Thyroid gland (tissue), 4 donors: ENCODE measurements at regions not wholly inside any gene's neighbourhood (a gene's known extent, or its start where the extent isn't known, plus 50 kb on each side); places are given as distances from the start of the nearest gene placed in this dataset.

Experiments
- DNase-seq, 2 donors: peaks; one replicate each; pipeline ENCODE4 v3.0.0-alpha.2; 2019
- H3K27ac ChIP-seq, 3 donors: fragments of 200-600 bp; sonication (generic); 1 replicate in 2 of 3; 2 replicates in 1 of 3; pipeline ENCODE4 v1.5.1; 2016 to 2019; ENCODE audit warnings: mild to moderate bottlenecking in 1 of 3, moderate library complexity in 1 of 3
- H3K27me3 ChIP-seq: fragments of 200-600 bp; sonication (generic); one replicate; pipeline ENCODE4 v1.5.1; 2019
- H3K36me3 ChIP-seq, 2 donors: fragments of 200-600 bp; sonication (generic); one replicate each; pipeline ENCODE4 v1.5.1; 2016 to 2019
- H3K4me1 ChIP-seq, 2 donors: fragments of 200-600 bp; sonication (generic); one replicate each; pipeline ENCODE4 v1.5.1; 2017 to 2019
- H3K4me3 ChIP-seq, 3 donors: fragments of 200-600 bp; sonication (generic); replicated peaks in 1 of 3; 1 replicate in 2 of 3; 2 replicates in 1 of 3; pipeline ENCODE4 v1.5.1; 2016; ENCODE audit warnings: mild to moderate bottlenecking in 1 of 3
- H3K9me3 ChIP-seq: fragments of 200-600 bp; sonication (generic); one replicate; pipeline ENCODE4 v1.5.1; 2017
- CTCF ChIP-seq, 6 experiments: fragments of 200-600 bp in 3 of 6; fragments of 450-650 bp in 3 of 6; sonication (generic) in 3 of 6; IDR thresholded peaks; one replicate each; pipeline ENCODE4 v1.5.1; 2016 to 2019; ENCODE audit warnings: antibody characterized with exemption in 6 of 6, mild to moderate bottlenecking in 2 of 6, inconsistent platforms in 1 of 6, moderate library complexity in 1 of 6
- POLR2A ChIP-seq, 2 donors: fragments of 450-650 bp; IDR thresholded peaks; one replicate each; pipeline ENCODE4 v1.6.1; 2017; ENCODE audit warnings: antibody characterized with exemption in 2 of 2, mild to moderate bottlenecking in 2 of 2, moderate library complexity in 1 of 2
- WGBS, 2 donors: methylation state at CpG; one replicate each; pipeline ENCODE4 v1.1.5; 2017; 5-methylcytosine and 5-hydroxymethylcytosine counted together
- intact Hi-C: fragments of 100-400 bp; cut with DNase I; formaldehyde crosslinking; loops from one replicate; pipeline ENCODE4 v1.15.1; 2023

- WGBS, 2 donors, result 76% methylated on average over 6 of the region's 6 CpGs
- peaks cover 14 to 30% of the 10 kb centered on the region in 2 donors for H3K4me1 ChIP-seq
- no peaks in the 10 kb centered on the region for H3K27me3 ChIP-seq
- H3K27ac ChIP-seq, result no peak overlapping the region
- H3K4me3 ChIP-seq, result no peak overlapping the region
- H3K9me3 ChIP-seq, result no peaks in the 10 kb centered on the region
- intact Hi-C loops, result no loop called here
- no peak for TF ChIP-seq CTCF (IDR thresholded peaks at IDR 0.05)
- TF ChIP-seq POLR2A (IDR thresholded peaks at IDR 0.05), result no peak
- H3K36me3 ChIP-seq, result no peaks in the 10 kb centered on the region
- no peak for DNase-seq
These were observed 106.9 kb downstream of the B3GNT2 start for GRCh38 chr2:62302631-62303435.

DNA sequence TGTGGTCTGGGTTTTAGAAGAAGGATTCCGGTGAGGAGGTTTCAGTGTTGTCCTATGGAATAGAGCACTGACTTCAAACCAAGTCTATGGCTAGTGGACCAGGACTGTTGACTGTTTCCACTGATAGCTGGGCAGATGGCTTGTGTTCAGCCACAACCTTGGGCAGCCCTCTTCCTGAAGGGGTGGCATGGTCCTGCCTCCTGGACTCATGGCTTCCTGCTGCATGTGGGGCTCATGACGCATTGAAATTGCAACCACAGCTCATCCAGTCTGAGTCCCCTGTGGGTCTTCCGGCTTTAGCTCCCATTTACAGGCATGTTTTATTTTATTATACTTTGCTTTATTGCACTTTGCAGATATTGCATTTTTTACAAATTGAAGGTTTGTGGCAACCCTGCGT, 105.0 kb downstream of the B3GNT2 start:
- no peak for DNase-seq
- no peaks in the 10 kb centered on the region for H3K36me3 ChIP-seq
- peaks cover 0 to 11% of the 10 kb centered on the region in 2 donors for H3K4me1 ChIP-seq
- no peak overlapping the region for H3K4me3 ChIP-seq
- intact Hi-C loops, result no loop called here
- no peaks in the 10 kb centered on the region for H3K9me3 ChIP-seq
- 88 to 90% methylated on average over 4 of the region's 4 CpGs for WGBS, 2 donors
- TF ChIP-seq CTCF (IDR thresholded peaks at IDR 0.05), result no peak
- TF ChIP-seq POLR2A (IDR thresholded peaks at IDR 0.05), result no peak
- H3K27me3 ChIP-seq, result no peaks in the 10 kb centered on the region
- H3K27ac ChIP-seq, result no peak overlapping the region

- intact Hi-C loops, result loop anchor here (10.0 kb wide), 2 partner anchors 103 to 107 kb away; partner anchors contain the start of gene B3GNT2
- Histone ChIP-seq H3K27me3 (no peaks in the 10 kb centered on the region), H3K27ac (no peak overlapping the region), H3K9me3 (no peaks in the 10 kb centered on the region), H3K36me3 (no peaks in the 10 kb centered on the region), H3K4me3 (no peak overlapping the region), H3K4me1 (peaks cover 15 to 24% of the 10 kb centered on the region in 2 donors)
- DNase-seq, result peak in 1 of 2 donors; percentile 23
- TF ChIP-seq POLR2A (IDR thresholded peaks at IDR 0.05), result no peak
- peak in 1 of 6 experiments; percentile 10 for TF ChIP-seq CTCF (IDR thresholded peaks at IDR 0.05)
- 62 to 66% methylated on average over 3 of the region's 3 CpGs for WGBS, 2 donors
These were observed 101.7 kb downstream of the B3GNT2 start for GRCh38 chr2:62297624-62298010.

GRCh38 chr2:62296832-62297623, 101.1 kb downstream of the B3GNT2 start:
- Histone ChIP-seq H3K27ac (no peak overlapping the region), H3K4me1 (peaks cover 19 to 24% of the 10 kb centered on the region in 2 donors), H3K4me3 (no peak overlapping the region), H3K9me3 (no peaks in the 10 kb centered on the region), H3K27me3 (no peaks in the 10 kb centered on the region), H3K36me3 (no peaks in the 10 kb centered on the region)
- TF ChIP-seq CTCF (IDR thresholded peaks at IDR 0.05) (no peak), POLR2A (IDR thresholded peaks at IDR 0.05) (no peak)
- 88 to 93% methylated on average over 8 of the region's 8 CpGs for WGBS, 2 donors
- no peak for DNase-seq
- intact Hi-C loops, result loop anchor here (10.0 kb wide), 2 partner anchors 102 to 108 kb away; partner anchors contain the start of gene B3GNT2
